ENCODE measurements at regions not wholly inside any gene's neighbourhood (a gene's known extent, or its start where the extent isn't known, plus 50 kb on each side); places are given as distances from the start of the nearest gene placed in this dataset.

GRCh38 chr13:60931858-60932546 is 483.6 kb downstream of the PCDH20 start:
- TF ChIP-seq, protein P1, sequence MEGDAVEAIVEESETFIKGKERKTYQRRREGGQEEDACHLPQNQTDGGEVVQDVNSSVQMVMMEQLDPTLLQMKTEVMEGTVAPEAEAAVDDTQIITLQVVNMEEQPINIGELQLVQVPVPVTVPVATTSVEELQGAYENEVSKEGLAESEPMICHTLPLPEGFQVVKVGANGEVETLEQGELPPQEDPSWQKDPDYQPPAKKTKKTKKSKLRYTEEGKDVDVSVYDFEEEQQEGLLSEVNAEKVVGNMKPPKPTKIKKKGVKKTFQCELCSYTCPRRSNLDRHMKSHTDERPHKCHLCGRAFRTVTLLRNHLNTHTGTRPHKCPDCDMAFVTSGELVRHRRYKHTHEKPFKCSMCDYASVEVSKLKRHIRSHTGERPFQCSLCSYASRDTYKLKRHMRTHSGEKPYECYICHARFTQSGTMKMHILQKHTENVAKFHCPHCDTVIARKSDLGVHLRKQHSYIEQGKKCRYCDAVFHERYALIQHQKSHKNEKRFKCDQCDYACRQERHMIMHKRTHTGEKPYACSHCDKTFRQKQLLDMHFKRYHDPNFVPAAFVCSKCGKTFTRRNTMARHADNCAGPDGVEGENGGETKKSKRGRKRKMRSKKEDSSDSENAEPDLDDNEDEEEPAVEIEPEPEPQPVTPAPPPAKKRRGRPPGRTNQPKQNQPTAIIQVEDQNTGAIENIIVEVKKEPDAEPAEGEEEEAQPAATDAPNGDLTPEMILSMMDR (IDR thresholded peaks at IDR 0.05): no peak
- no peak for TF ChIP-seq POLR2A (IDR thresholded peaks at IDR 0.05)
